ENCODE measurements at regions not wholly inside any gene's neighbourhood (a gene's known extent, or its start where the extent isn't known, plus 50 kb on each side); places are given as distances from the start of the nearest gene placed in this dataset.

DNA sequence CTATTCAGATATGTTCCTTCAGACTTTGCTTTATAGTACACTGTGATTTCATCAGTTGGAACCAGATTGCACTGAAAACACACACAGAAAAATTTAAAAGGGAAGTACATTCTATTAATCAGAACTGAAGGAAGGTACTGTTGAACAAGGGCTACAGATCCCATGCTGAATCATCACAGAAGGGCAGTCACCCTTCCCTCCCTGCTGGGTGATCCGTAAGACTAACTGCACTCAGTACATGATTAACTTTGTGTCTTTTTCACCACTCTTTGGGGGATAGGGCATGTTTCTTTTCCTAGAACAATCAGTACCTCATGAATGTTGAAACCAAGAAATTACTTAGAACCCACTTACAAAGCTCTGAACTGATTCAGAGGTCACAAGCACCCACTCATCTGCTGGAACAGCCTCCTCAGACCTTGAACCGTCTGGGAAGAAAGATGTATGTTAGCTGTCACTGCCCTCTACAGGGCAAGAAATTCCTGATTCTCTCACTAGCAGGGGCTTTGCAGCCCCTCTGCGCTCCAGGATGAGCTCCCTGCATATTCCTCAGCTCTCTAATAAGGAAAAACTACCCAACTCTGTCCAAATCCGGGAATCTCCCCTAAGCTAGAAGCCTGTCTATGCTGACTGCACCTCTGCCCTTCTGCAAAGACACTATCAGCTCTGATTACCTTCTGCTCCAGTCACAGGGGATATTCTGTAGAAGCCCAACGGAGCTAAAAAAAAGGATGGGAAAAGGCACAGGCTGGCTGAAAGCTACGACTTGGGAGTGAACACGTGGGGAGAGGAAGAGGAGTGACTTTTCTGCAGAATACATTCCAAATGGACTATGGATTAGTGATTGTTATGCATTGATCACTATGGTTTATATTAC is 51.0 kb downstream of the IARS1 start:
- H3K27me3 Mint-ChIP-seq = no peaks in the 10 kb centered on the region
- H3K4me1 Mint-ChIP-seq (ENCODE audit: unreplicated experiment) = no peaks in the 10 kb centered on the region
- H3K36me3 Mint-ChIP-seq = peaks cover 53% of the 10 kb centered on the region
- TF ChIP-seq, protein P1, sequence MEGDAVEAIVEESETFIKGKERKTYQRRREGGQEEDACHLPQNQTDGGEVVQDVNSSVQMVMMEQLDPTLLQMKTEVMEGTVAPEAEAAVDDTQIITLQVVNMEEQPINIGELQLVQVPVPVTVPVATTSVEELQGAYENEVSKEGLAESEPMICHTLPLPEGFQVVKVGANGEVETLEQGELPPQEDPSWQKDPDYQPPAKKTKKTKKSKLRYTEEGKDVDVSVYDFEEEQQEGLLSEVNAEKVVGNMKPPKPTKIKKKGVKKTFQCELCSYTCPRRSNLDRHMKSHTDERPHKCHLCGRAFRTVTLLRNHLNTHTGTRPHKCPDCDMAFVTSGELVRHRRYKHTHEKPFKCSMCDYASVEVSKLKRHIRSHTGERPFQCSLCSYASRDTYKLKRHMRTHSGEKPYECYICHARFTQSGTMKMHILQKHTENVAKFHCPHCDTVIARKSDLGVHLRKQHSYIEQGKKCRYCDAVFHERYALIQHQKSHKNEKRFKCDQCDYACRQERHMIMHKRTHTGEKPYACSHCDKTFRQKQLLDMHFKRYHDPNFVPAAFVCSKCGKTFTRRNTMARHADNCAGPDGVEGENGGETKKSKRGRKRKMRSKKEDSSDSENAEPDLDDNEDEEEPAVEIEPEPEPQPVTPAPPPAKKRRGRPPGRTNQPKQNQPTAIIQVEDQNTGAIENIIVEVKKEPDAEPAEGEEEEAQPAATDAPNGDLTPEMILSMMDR (conservative IDR thresholded peaks at IDR 0.05) = peak; percentile 69
- no peaks in the 10 kb centered on the region for H3K9me3 Mint-ChIP-seq
- no peak for DNase-seq (ENCODE audit: extremely low spot score, unreplicated experiment)
- H3K4me3 Mint-ChIP-seq = no peak overlapping the region
- H3K27ac Mint-ChIP-seq = no peak overlapping the region

DNA sequence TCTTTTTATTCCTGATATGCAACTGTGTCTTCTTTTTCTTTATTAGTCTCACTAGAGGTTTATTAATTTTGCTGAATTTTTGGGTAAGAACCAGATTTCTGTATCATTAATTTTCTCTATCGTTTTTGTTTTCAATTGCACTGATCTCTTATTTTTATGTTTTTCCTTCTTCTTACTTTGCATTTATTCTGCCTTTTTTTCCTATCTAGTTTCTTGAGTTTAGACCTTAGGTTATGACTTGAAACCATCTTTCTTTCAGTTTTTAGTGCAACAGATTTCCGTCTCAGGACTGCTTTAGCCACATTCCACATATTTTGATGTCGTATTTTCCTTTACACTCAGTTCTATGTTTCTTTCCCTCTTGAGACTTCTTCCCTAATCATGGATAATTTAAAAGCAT is 56.6 kb downstream of the IARS1 start:
- Mint-ChIP-seq H3K36me3 (peaks cover 50% of the 10 kb centered on the region), H3K4me1 (ENCODE audit: unreplicated experiment) (no peaks in the 10 kb centered on the region), H3K27me3 (no peaks in the 10 kb centered on the region), H3K9me3 (no peaks in the 10 kb centered on the region), H3K27ac (no peak overlapping the region), H3K4me3 (no peak overlapping the region)
- DNase-seq (ENCODE audit: extremely low spot score, unreplicated experiment) = no peak
- TF ChIP-seq, protein P1 (conservative IDR thresholded peaks at IDR 0.05) = no peak

DNA sequence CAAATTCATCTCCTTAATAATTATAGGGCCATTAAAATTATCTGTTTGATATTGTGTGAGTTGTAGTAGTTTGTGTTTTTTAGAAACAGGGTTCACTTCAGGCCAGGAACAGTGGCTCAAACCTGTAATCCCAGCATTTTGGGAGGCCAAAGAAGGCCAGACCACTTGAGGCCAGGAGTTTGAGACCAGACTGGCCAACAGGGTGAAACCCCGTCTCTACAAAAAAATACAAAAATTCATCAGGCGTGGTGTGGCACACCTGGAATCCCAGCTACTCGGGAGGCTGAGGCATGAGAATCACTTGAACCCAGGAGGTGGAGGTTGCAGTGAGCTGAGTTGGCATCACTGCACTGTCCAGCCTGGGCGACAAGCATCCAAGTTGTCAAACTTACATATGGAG is 57.0 kb downstream of the IARS1 start:
- Mint-ChIP-seq H3K4me1 (ENCODE audit: unreplicated experiment) (no peaks in the 10 kb centered on the region), H3K27ac (no peak overlapping the region), H3K36me3 (peaks cover 45% of the 10 kb centered on the region), H3K27me3 (no peaks in the 10 kb centered on the region), H3K9me3 (no peaks in the 10 kb centered on the region), H3K4me3 (no peak overlapping the region)
- TF ChIP-seq, protein P1 (conservative IDR thresholded peaks at IDR 0.05) = no peak
- DNase-seq (ENCODE audit: extremely low spot score, unreplicated experiment) = no peak

DNA sequence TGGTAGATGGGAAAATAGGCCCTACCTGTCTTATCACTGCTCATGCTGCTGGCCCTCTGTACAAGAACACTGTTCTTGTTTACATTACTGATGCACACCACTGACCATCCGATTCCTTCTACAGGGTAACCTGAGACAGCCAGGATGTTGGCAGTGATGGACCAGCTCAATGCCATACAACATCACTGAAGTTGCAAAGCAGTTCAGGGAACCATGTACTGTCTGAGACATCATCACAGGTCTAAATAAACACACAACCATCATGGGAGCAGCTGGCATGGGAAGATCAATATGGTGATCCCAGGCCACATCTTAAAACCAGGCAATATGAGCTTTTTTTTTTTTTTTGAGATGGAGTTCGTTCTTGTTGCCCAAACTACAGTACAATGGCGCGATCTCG is 59.0 kb downstream of the IARS1 start:
- H3K27me3 Mint-ChIP-seq = no peaks in the 10 kb centered on the region
- no peaks in the 10 kb centered on the region for H3K9me3 Mint-ChIP-seq
- no peak overlapping the region for H3K4me3 Mint-ChIP-seq
- TF ChIP-seq, protein P1 (conservative IDR thresholded peaks at IDR 0.05) = no peak
- peaks cover 54% of the 10 kb centered on the region for H3K36me3 Mint-ChIP-seq
- no peaks in the 10 kb centered on the region for H3K4me1 Mint-ChIP-seq (ENCODE audit: unreplicated experiment)
- H3K27ac Mint-ChIP-seq = no peak overlapping the region
- no peak for DNase-seq (ENCODE audit: extremely low spot score, unreplicated experiment)

DNA sequence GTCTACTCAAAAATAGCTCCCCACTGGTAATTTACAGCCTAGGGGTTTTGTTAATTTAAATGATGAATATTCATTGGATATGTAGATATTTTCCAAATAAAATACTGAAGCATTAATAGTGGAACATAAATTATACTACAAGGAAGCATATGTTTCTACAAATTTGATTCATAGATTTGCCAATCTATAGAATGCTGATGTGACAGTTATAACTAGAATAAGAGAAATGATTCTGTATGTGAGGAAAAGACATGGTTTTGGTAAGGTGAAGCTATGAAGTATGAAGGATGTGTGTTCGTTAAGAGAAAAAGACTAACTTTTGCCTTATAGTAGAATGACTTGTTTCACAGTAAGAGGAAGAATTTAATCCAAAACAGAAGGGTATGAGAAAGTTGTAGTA is 61.3 kb downstream of the IARS1 start:
- H3K27ac Mint-ChIP-seq = no peak overlapping the region
- H3K4me1 Mint-ChIP-seq (ENCODE audit: unreplicated experiment) = no peaks in the 10 kb centered on the region
- H3K27me3 Mint-ChIP-seq = no peaks in the 10 kb centered on the region
- no peak for DNase-seq (ENCODE audit: extremely low spot score, unreplicated experiment)
- peaks cover 51% of the 10 kb centered on the region for H3K36me3 Mint-ChIP-seq
- H3K4me3 Mint-ChIP-seq = no peak overlapping the region
- H3K9me3 Mint-ChIP-seq = no peaks in the 10 kb centered on the region
- TF ChIP-seq, protein P1 (conservative IDR thresholded peaks at IDR 0.05) = no peak

Data from type B pancreatic cell (in vitro differentiated cells).